H9 (cell line): ENCODE measurements at regions not wholly inside any gene's neighbourhood (a gene's known extent, or its start where the extent isn't known, plus 50 kb on each side); places are given as distances from the start of the nearest gene placed in this dataset.

Experiments
- DNase-seq: peaks from one replicate; pipeline ENCODE4 v3.0.0-alpha.2; 2017
- H2AFZ ChIP-seq: one replicate; pipeline ENCODE4 v1.6.1; 2013; ENCODE audit warnings: mild to moderate bottlenecking, low read length, control low read depth, moderate library complexity
- H2AK5ac ChIP-seq: 2 replicates; pipeline ENCODE4 v1.6.1; 2013; ENCODE audit warnings: low read length, control low read depth, mixed read lengths; ENCODE audit not compliant: insufficient read length
- H2BK120ac ChIP-seq: one replicate; pipeline ENCODE4 v1.6.1; 2013; ENCODE audit warnings: low read depth, mild to moderate bottlenecking, low read length, control low read depth, inconsistent platforms; ENCODE audit not compliant: poor library complexity, severe bottlenecking
- H2BK12ac ChIP-seq: 2 replicates; pipeline ENCODE4 v1.6.1; 2013; ENCODE audit warnings: low read length, control low read depth, mixed read lengths, low read depth; ENCODE audit not compliant: insufficient read length
- H2BK15ac ChIP-seq: 2 replicates; pipeline ENCODE4 v1.6.1; 2013; ENCODE audit warnings: low read depth, low read length, control low read depth
- H2BK20ac ChIP-seq: one replicate; pipeline ENCODE4 v1.6.1; 2013; ENCODE audit warnings: low read depth, mild to moderate bottlenecking, low read length, control low read depth, inconsistent platforms; ENCODE audit not compliant: poor library complexity, severe bottlenecking
- H2BK5ac ChIP-seq: 2 replicates; pipeline ENCODE4 v1.6.1; 2013; ENCODE audit warnings: low read length, control low read depth, mixed read lengths; ENCODE audit not compliant: insufficient read length
- H3K14ac ChIP-seq: 2 replicates; pipeline ENCODE4 v1.6.1; 2013; ENCODE audit warnings: low read length, control low read depth; ENCODE audit not compliant: insufficient read depth
- H3K18ac ChIP-seq: 2 replicates; pipeline ENCODE4 v1.6.1; 2013; ENCODE audit warnings: low read depth, mild to moderate bottlenecking, mixed read lengths, low read length, control low read depth; ENCODE audit not compliant: insufficient read length
- H3K23ac ChIP-seq: 2 replicates; pipeline ENCODE4 v1.6.1; 2013; ENCODE audit warnings: low read length, control low read depth, mixed read lengths, low read depth; ENCODE audit not compliant: insufficient read length
- H3K23me2 ChIP-seq: 2 replicates; pipeline ENCODE4 v1.6.1; 2013; ENCODE audit warnings: low read depth, mild to moderate bottlenecking, mixed read lengths, low read length, control low read depth; ENCODE audit not compliant: insufficient read length, poor library complexity, severe bottlenecking
- H3K27ac ChIP-seq: 2 replicates; pipeline ENCODE4 v1.5.1; 2013; ENCODE audit warnings: low read length, control low read depth, mixed read lengths, low read depth; ENCODE audit not compliant: insufficient read length
- H3K27me3 ChIP-seq: 2 replicates; pipeline ENCODE4 v1.6.1; 2013; ENCODE audit warnings: low read length, control low read depth, inconsistent platforms; ENCODE audit not compliant: insufficient read depth
- H3K4ac ChIP-seq: 2 replicates; pipeline ENCODE4 v1.6.1; 2013; ENCODE audit warnings: low read depth, mild to moderate bottlenecking, control low read depth, inconsistent platforms, low read length, moderate library complexity
- H3K4me1 ChIP-seq: 2 replicates; pipeline ENCODE4 v1.6.1; 2013; ENCODE audit warnings: low read length, control low read depth, inconsistent platforms; ENCODE audit not compliant: insufficient read depth
- H3K4me2 ChIP-seq: 2 replicates; pipeline ENCODE4 v1.6.1; 2013; ENCODE audit warnings: low read length, control low read depth, mixed read lengths; ENCODE audit not compliant: insufficient read length, insufficient read depth
- H3K56ac ChIP-seq: 2 replicates; pipeline ENCODE4 v1.6.1; 2013; ENCODE audit warnings: low read depth, mild to moderate bottlenecking, mixed read lengths, low read length, control low read depth; ENCODE audit not compliant: insufficient read length
- H3K79me1 ChIP-seq: 2 replicates; pipeline ENCODE4 v1.6.1; 2013; ENCODE audit warnings: low read depth, mild to moderate bottlenecking, moderate library complexity, low read length, control low read depth, inconsistent platforms; ENCODE audit not compliant: insufficient read depth, poor library complexity, severe bottlenecking
- H3K79me2 ChIP-seq: 2 replicates; pipeline ENCODE4 v1.6.1; 2013; ENCODE audit warnings: low read length, control low read depth, inconsistent platforms; ENCODE audit not compliant: insufficient read depth
- H3K9ac ChIP-seq: 2 replicates; pipeline ENCODE4 v1.6.1; 2013; ENCODE audit warnings: low read length, control low read depth, mixed read lengths; ENCODE audit not compliant: insufficient read length; ENCODE audit errors: extremely low read depth
- H3K9me3 ChIP-seq: one replicate; pipeline ENCODE4 v1.6.1; 2013; ENCODE audit warnings: low read depth, low read length, inconsistent platforms; ENCODE audit not compliant: control insufficient read depth
- H3T11ph ChIP-seq: one replicate; pipeline ENCODE4 v1.6.1; 2013; ENCODE audit warnings: mild to moderate bottlenecking, low read length, control low read depth, inconsistent platforms
- H4K20me1 ChIP-seq: one replicate; pipeline ENCODE4 v1.6.1; 2013; ENCODE audit not compliant: control insufficient read depth, insufficient read length, insufficient read depth
- H4K5ac ChIP-seq: 2 replicates; pipeline ENCODE4 v1.6.1; 2013; ENCODE audit warnings: low read depth, mild to moderate bottlenecking, mixed read lengths, low read length, control low read depth; ENCODE audit not compliant: insufficient read length
- H4K8ac ChIP-seq: replicated peaks from 2 replicates; pipeline ENCODE4 v1.6.1; 2013; ENCODE audit warnings: low read length, control low read depth, mixed read lengths, low read depth; ENCODE audit not compliant: insufficient read length
- H4K91ac ChIP-seq: 2 replicates; pipeline ENCODE4 v1.6.1; 2013; ENCODE audit warnings: low read depth, mild to moderate bottlenecking, moderate library complexity, mixed read lengths, low read length, control low read depth; ENCODE audit not compliant: insufficient read length
- H3K27ac Mint-ChIP-seq, 3 experiments: 2 replicates in 2 of 3; 3 replicates in 1 of 3; pipeline ENCODE4 v1.8.0; 2020 to 2021; ENCODE audit warnings: mixed read lengths in 3 of 3, mild to moderate bottlenecking in 1 of 3, moderate library complexity in 1 of 3
- H3K27me3 Mint-ChIP-seq: 2 replicates; pipeline ENCODE4 v1.8.0; 2021; ENCODE audit warnings: low read depth, mild to moderate bottlenecking, moderate library complexity, mixed read lengths
- H3K36me3 Mint-ChIP-seq, 3 experiments: 2 replicates in 2 of 3; 3 replicates in 1 of 3; pipeline ENCODE4 v1.8.0; 2020 to 2021; ENCODE audit warnings: low read depth in 3 of 3, mixed read lengths in 3 of 3; ENCODE audit not compliant: insufficient read depth in 1 of 3
- H3K4me1 Mint-ChIP-seq, 2 experiments: 2 replicates each; pipeline ENCODE4 v1.8.0; 2020; ENCODE audit warnings: mixed read lengths in 2 of 2
- H3K4me3 Mint-ChIP-seq, 2 experiments: 2 replicates in 1 of 2; 3 replicates in 1 of 2; pipeline ENCODE4 v1.8.0; 2020 to 2021; ENCODE audit warnings: mild to moderate bottlenecking in 2 of 2, mixed read lengths in 2 of 2, moderate library complexity in 1 of 2
- H3K9me3 Mint-ChIP-seq, 2 experiments: 2 replicates in 1 of 2; 3 replicates in 1 of 2; pipeline ENCODE4 v1.8.0; 2020; ENCODE audit warnings: mild to moderate bottlenecking in 2 of 2, mixed read lengths in 2 of 2, moderate library complexity in 1 of 2
- WGBS: extraction: QIAGEN DNeasy Blood & Tissue Kit; methylation state at CpG from one replicate; pipeline ENCODE4 v1.1.7; 2013; ENCODE audit warnings: missing lambda C conversion rate, low lambda C conversion rate, mixed read lengths; ENCODE audit not compliant: insufficient read length; ENCODE audit errors: extremely low coverage; 5-methylcytosine and 5-hydroxymethylcytosine counted together
- TF ChIP-seq, protein P1 (sequence below): fragments of 200-600 bp; sonication (generic); conservative IDR thresholded peaks from 3 replicates; pipeline ENCODE4 v1.8.0; 2021; ENCODE audit warnings: antibody characterized with exemption, mild to moderate bottlenecking

DNA sequence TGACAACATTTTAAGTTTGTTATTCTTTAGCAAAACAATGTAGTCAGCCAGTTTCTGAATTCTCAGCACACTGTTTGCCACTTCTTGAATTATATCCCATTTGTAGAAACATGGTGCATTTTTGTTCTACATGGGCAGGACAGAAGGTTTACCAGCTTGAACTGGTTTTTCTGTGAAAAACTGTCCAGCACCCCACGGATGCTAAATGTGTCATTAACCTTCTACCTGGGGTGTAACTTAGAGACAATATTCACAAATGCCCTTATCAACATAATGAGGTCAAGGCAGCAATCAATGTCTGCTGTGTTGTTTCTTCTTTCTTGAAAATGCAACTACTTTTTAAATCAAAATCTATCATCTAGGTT lies 702.6 kb downstream of the CENPC start:
- Mint-ChIP-seq H3K4me3 (no peak overlapping the region), H3K27ac (no peak overlapping the region), H3K9me3 (peaks cover 10 to 17% of the 10 kb centered on the region in 2 experiments; a peak in 4 of 5 replicates), H3K4me1 (peaks cover 0 to 3% of the 10 kb centered on the region in 2 experiments; a peak in 1 of 4 replicates), H3K27me3 (no peaks in the 10 kb centered on the region), H3K36me3 (peaks cover 6 to 16% (median 8%) of the 10 kb centered on the region in 3 experiments; a peak in 5 of 7 replicates)
- Histone ChIP-seq H3K27ac (no peak overlapping the region), H2BK12ac (no peak overlapping the region), H3K4me2 (no peak overlapping the region), H4K91ac (no peak overlapping the region), H2AFZ (no peak overlapping the region), H3K56ac (no peak overlapping the region), H3K14ac (no peak overlapping the region), H3K4me1 (no peaks in the 10 kb centered on the region), H3K4ac (no peak overlapping the region), H3K27me3 (no peaks in the 10 kb centered on the region), H4K8ac (no peak overlapping the region), H3T11ph (no peak overlapping the region), H4K5ac (no peak overlapping the region), H2BK20ac (no peak overlapping the region), H2BK120ac (no peak overlapping the region), H3K9me3 (no peaks in the 10 kb centered on the region), H3K79me1 (no peaks in the 10 kb centered on the region), H3K9ac (no peak overlapping the region), H2BK15ac (no peak overlapping the region), H2AK5ac (no peak overlapping the region), H3K23me2 (no peaks in the 10 kb centered on the region), H4K20me1 (no peaks in the 10 kb centered on the region), H2BK5ac (no peak overlapping the region), H3K79me2 (no peaks in the 10 kb centered on the region), H3K18ac (no peak overlapping the region), H3K23ac (no peak overlapping the region)
- WGBS, result no CpG with 5 or more reads among the region's 1 CpG
- DNase-seq, result no peak
- TF ChIP-seq, protein P1, sequence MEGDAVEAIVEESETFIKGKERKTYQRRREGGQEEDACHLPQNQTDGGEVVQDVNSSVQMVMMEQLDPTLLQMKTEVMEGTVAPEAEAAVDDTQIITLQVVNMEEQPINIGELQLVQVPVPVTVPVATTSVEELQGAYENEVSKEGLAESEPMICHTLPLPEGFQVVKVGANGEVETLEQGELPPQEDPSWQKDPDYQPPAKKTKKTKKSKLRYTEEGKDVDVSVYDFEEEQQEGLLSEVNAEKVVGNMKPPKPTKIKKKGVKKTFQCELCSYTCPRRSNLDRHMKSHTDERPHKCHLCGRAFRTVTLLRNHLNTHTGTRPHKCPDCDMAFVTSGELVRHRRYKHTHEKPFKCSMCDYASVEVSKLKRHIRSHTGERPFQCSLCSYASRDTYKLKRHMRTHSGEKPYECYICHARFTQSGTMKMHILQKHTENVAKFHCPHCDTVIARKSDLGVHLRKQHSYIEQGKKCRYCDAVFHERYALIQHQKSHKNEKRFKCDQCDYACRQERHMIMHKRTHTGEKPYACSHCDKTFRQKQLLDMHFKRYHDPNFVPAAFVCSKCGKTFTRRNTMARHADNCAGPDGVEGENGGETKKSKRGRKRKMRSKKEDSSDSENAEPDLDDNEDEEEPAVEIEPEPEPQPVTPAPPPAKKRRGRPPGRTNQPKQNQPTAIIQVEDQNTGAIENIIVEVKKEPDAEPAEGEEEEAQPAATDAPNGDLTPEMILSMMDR, result no peak
